ENCODE measurements at regions not wholly inside any gene's neighbourhood (a gene's known extent, or its start where the extent isn't known, plus 50 kb on each side); places are given as distances from the start of the nearest gene placed in this dataset.

DNA sequence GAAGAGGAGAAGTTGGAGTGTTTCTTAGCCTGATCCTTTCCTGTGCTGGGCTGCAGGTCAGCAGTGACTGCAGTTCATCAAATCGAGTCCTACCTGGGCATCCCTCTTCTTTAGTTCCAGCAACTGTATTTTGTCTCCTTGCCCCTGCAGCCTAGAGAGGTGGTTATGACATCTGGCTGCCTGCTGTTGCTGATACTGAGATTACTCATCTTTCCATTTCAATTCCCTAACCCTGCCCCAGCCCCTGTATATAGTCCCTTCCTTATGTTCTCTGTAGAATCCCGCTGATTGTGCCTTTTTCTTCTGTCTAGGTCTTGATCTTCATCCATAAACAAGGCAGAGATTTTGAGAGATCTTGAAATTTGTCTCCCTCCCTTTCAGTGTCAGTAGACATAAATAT is 393.3 kb downstream of the EDEM1 start:
- TF ChIP-seq, protein P1, sequence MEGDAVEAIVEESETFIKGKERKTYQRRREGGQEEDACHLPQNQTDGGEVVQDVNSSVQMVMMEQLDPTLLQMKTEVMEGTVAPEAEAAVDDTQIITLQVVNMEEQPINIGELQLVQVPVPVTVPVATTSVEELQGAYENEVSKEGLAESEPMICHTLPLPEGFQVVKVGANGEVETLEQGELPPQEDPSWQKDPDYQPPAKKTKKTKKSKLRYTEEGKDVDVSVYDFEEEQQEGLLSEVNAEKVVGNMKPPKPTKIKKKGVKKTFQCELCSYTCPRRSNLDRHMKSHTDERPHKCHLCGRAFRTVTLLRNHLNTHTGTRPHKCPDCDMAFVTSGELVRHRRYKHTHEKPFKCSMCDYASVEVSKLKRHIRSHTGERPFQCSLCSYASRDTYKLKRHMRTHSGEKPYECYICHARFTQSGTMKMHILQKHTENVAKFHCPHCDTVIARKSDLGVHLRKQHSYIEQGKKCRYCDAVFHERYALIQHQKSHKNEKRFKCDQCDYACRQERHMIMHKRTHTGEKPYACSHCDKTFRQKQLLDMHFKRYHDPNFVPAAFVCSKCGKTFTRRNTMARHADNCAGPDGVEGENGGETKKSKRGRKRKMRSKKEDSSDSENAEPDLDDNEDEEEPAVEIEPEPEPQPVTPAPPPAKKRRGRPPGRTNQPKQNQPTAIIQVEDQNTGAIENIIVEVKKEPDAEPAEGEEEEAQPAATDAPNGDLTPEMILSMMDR (IDR thresholded peaks at IDR 0.05) = no peak
- TF ChIP-seq POLR2A (IDR thresholded peaks at IDR 0.05) = no peak
